Retinal pigment epithelial cell (primary cell): ENCODE measurements at regions not wholly inside any gene's neighbourhood (a gene's known extent, or its start where the extent isn't known, plus 50 kb on each side); places are given as distances from the start of the nearest gene placed in this dataset.

Experiments
- DNase-seq: peaks from one replicate; pipeline ENCODE4 v3.0.0-alpha.2; 2010; ENCODE audit warnings: low read depth
- H3K4me3 ChIP-seq: 2 replicates; pipeline ENCODE4 v1.5.1; 2011; ENCODE audit warnings: mild to moderate bottlenecking, low read length, control low read depth, moderate library complexity
- TF ChIP-seq, protein P1 (sequence below): conservative IDR thresholded peaks from 2 replicates; pipeline ENCODE4 v1.5.1; 2011; ENCODE audit warnings: low read depth, low read length, control low read depth, inconsistent platforms

DNA sequence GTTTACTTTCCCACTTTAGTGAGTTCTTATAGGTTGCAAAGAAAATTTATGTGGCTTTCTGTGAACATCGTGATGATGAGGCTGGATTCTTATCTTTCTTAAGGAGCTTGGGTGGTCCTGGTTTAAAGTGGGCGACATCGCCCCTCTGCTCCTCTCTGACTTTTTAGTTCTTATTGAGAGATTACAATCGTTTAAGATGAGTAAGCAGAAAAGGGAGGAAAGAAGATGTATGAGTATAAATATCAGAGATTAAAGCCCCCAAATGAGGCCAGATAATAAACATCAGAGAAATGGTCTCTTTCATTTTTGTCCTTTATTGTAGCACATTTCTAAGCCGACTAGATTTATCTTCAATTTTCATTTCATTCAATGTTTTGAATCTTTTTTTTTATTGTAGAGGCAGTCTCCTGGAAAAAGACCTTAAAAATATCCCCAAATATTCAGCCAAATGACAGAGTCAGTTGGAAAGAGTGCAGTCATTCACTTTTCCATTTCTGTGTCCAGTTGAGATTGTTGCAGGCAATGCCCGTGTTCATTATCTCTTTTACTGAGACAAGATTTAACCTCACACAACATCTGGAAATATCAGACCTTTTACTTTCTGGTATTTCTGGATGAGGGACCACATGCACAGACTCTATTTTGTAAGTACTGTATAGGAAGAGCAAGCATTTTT is 62.0 kb upstream of the PDE7B start:
- no peak overlapping the region for H3K4me3 ChIP-seq
- DNase-seq, result no peak
- TF ChIP-seq, protein P1, sequence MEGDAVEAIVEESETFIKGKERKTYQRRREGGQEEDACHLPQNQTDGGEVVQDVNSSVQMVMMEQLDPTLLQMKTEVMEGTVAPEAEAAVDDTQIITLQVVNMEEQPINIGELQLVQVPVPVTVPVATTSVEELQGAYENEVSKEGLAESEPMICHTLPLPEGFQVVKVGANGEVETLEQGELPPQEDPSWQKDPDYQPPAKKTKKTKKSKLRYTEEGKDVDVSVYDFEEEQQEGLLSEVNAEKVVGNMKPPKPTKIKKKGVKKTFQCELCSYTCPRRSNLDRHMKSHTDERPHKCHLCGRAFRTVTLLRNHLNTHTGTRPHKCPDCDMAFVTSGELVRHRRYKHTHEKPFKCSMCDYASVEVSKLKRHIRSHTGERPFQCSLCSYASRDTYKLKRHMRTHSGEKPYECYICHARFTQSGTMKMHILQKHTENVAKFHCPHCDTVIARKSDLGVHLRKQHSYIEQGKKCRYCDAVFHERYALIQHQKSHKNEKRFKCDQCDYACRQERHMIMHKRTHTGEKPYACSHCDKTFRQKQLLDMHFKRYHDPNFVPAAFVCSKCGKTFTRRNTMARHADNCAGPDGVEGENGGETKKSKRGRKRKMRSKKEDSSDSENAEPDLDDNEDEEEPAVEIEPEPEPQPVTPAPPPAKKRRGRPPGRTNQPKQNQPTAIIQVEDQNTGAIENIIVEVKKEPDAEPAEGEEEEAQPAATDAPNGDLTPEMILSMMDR, result no peak

GRCh38 chr6:135791441-135791840 is 60.1 kb upstream of the PDE7B start:
- DNase-seq, result no peak
- TF ChIP-seq, protein P1, result no peak
- no peak overlapping the region for H3K4me3 ChIP-seq

- DNase-seq, result no peak
- H3K4me3 ChIP-seq, result no peak overlapping the region
- TF ChIP-seq, protein P1, result no peak
Measured at GRCh38 chr6:135796643-135797305, 54.7 kb upstream of the PDE7B start.

DNA sequence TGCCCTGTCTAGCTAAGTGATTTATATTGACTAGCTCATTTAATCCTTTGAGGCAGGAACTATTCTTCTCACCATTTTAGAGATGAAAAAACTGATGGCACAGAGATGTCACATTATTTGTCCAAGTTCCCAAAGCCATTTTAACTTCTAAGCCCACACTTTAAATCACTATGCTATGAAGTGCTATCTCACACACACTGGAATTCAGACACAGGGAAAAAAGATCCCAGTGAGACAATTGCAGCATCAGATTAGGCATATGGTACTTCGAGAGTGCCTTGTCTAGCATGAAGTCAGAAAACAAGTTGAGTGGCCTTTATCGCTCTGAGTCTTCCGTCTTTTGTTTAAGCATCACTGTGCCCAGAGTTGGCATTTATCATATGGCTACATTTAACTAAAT is 54.1 kb upstream of the PDE7B start:
- no peak for DNase-seq
- no peak overlapping the region for H3K4me3 ChIP-seq
- TF ChIP-seq, protein P1, result no peak

DNA sequence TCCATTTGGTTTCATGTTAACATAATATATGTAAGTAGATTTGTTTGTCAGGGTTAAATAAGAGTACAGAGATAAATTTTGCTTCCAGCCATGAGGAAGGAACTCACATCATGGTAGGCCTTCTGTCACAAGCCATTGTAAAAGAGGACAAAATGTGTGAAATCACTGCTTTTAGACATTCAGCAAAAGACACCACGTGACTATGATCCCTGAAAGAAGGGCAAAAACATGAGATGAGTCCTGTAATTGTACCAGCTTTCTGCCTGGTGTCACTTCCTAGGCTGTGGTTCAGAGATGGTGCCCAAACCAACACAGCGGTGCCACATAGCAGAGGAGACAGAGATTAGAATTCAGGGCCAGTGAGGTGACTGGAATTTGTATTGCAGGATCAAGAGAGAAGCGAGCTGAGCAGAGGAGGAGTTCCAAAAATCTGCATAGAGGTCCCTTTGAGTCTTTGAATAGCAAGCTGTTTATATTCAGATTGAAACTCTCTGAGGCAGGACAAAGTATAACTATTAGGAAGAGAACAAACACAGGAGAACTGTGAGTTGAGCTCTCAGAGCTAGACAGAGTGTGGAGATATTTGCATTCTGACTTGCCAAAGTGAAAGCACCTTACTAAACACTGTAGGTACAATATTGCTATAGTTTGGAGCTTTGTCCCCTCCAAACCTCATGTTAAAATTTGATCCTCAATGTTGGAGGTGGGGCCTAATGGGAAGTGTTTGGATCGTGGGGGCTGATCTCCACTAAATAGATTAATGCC is 52.6 kb upstream of the PDE7B start:
- TF ChIP-seq, protein P1, result no peak
- no peak for DNase-seq
- H3K4me3 ChIP-seq, result no peak overlapping the region
